Activated naive CD8-positive, alpha-beta T cell treated with anti-CD3 and anti-CD28 coated beads for 36 hours (primary cell): ENCODE measurements at regions not wholly inside any gene's neighbourhood (a gene's known extent, or its start where the extent isn't known, plus 50 kb on each side); places are given as distances from the start of the nearest gene placed in this dataset.

Experiments
- DNase-seq: peaks from one replicate; pipeline ENCODE4 v3.0.0; 2021
- H3K27ac Mint-ChIP-seq: one replicate; pipeline ENCODE4 v1.8.0; 2022; ENCODE audit warnings: mild to moderate bottlenecking, moderate library complexity, mixed read lengths
- H3K27me3 Mint-ChIP-seq: one replicate; pipeline ENCODE4 v1.8.0; 2022; ENCODE audit warnings: mild to moderate bottlenecking, mixed read lengths
- H3K36me3 Mint-ChIP-seq: one replicate; pipeline ENCODE4 v1.8.0; 2021; ENCODE audit warnings: mild to moderate bottlenecking, mixed read lengths
- H3K4me1 Mint-ChIP-seq: one replicate; pipeline ENCODE4 v1.8.0; 2021; ENCODE audit warnings: mixed read lengths
- H3K4me3 Mint-ChIP-seq: one replicate; pipeline ENCODE4 v1.8.0; 2022; ENCODE audit warnings: mild to moderate bottlenecking, moderate library complexity, mixed read lengths
- H3K9me3 Mint-ChIP-seq: one replicate; pipeline ENCODE4 v1.8.0; 2022; ENCODE audit warnings: mixed read lengths

DNA sequence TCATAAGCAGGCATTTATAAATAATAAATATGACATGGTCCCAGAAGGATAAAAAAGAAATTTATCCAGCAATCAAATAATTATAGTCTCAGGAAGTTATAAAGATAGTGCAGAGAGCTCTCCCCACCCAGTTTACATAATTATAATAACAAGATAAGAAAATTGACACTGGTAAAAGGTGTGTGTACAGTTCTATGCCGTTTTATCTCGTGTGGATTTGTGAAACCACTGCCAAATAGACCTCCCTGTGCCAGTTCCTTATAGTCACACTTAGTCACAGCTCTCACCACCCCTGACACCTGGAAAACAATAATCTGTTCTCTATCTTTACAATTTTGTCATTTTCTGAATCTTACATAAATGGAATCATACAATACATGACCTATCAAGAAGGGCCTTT is 320.1 kb downstream of the KBTBD8 start:
- Mint-ChIP-seq H3K36me3 (no peaks in the 10 kb centered on the region), H3K27me3 (no peaks in the 10 kb centered on the region), H3K9me3 (peaks cover 4% of the 10 kb centered on the region), H3K27ac (no peak overlapping the region), H3K4me3 (no peak overlapping the region), H3K4me1 (no peaks in the 10 kb centered on the region)
- no peak for DNase-seq

DNA sequence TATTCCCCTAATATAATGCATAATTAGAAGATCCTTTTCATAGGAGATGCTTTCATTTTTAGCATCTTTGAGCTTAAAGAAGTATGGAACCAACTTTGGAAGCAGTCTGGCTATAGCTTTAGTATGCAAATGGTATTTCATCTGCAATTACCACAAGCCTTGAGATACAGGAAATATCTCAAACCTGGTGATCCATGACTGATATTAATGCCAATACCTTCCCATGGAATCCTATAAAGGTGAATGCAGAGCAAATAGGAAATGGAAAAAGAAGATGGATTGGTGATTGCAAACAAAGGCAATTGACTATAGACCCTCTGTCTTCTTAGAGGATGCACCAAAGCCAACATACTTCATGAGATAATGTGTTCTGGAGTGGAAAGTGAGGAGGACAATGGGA is 326.4 kb downstream of the KBTBD8 start:
- H3K36me3 Mint-ChIP-seq: peaks cover 2% of the 10 kb centered on the region
- H3K9me3 Mint-ChIP-seq: peaks cover 2% of the 10 kb centered on the region
- H3K27ac Mint-ChIP-seq: no peak overlapping the region
- no peak for DNase-seq
- H3K4me3 Mint-ChIP-seq: no peak overlapping the region
- H3K27me3 Mint-ChIP-seq: no peaks in the 10 kb centered on the region
- peaks cover 9% of the 10 kb centered on the region for H3K4me1 Mint-ChIP-seq
